ENCODE measurements at regions not wholly inside any gene's neighbourhood (a gene's known extent, or its start where the extent isn't known, plus 50 kb on each side); places are given as distances from the start of the nearest gene placed in this dataset.

DNA sequence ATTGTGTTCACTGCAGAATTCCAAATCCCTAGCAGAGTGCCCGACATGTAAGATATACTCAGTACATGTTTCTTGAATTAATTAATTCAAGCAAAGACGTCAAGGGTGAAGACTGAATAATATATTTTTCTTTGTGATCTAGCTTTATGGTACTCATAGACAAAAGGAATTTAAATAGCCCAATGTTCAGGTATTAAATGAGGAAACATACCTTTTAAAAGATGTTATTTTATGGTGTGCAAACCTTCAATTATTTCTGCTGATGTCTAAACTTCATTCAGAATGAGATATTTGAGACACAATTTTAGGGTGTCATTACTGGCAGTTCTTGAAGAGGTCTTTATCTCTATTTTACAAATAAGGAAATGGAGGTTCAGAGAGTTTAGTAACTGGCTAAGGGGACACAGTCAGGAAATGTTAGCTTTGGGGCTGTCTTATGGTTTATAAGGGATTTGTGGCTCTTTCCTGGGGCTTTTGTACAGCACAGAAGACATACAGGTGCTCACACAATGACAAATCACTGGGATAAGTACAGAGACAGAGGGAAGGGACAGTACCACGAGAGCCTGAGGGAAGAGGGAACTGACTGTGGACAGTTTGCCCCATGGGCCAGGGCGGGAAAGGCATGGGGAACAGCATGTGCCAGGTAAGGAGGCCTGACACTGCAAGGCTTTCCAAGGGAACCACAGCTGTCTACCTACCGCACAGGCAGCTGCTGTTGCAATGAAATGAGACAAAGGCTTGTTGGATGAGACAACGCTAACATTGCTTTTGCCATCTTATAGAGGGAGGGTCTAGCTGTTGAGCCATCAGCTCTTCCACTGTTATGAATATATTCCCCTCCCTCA is 155.3 kb downstream of the DDX1 start:
- TF ChIP-seq, protein P1, sequence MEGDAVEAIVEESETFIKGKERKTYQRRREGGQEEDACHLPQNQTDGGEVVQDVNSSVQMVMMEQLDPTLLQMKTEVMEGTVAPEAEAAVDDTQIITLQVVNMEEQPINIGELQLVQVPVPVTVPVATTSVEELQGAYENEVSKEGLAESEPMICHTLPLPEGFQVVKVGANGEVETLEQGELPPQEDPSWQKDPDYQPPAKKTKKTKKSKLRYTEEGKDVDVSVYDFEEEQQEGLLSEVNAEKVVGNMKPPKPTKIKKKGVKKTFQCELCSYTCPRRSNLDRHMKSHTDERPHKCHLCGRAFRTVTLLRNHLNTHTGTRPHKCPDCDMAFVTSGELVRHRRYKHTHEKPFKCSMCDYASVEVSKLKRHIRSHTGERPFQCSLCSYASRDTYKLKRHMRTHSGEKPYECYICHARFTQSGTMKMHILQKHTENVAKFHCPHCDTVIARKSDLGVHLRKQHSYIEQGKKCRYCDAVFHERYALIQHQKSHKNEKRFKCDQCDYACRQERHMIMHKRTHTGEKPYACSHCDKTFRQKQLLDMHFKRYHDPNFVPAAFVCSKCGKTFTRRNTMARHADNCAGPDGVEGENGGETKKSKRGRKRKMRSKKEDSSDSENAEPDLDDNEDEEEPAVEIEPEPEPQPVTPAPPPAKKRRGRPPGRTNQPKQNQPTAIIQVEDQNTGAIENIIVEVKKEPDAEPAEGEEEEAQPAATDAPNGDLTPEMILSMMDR (IDR thresholded peaks at IDR 0.05): no peak
- no peak for TF ChIP-seq POLR2AphosphoS5 (IDR thresholded peaks at IDR 0.05)
- no peak for TF ChIP-seq POLR2A (IDR thresholded peaks at IDR 0.05)
